ENCODE measurements at regions not wholly inside any gene's neighbourhood (a gene's known extent, or its start where the extent isn't known, plus 50 kb on each side); places are given as distances from the start of the nearest gene placed in this dataset.

GRCh38 chrX:5771441-5771840, 457.2 kb downstream of the NLGN4X start:
- DNase-seq (ENCODE audit: insufficient read length, low spot score), result no peak
- no peak for FAIRE-seq

GRCh38 chrX:5756616-5757015, 472.1 kb downstream of the NLGN4X start:
- no peak for DNase-seq (ENCODE audit: insufficient read length, low spot score)
- FAIRE-seq, result no peak
- no peak for TF ChIP-seq POLR2A (IDR thresholded peaks at IDR 0.05; ENCODE audit: low read depth, low read length)
- TF ChIP-seq POU2F2 (IDR thresholded peaks at IDR 0.05; ENCODE audit: low read depth, low read length), result no peak
- TF ChIP-seq PAX5 (IDR thresholded peaks at IDR 0.05; ENCODE audit: insufficient read depth, low read length, severe bottlenecking), result no peak
- TF ChIP-seq SPI1 (IDR thresholded peaks at IDR 0.05; ENCODE audit: low read depth, low read length), result no peak
- no peak for TF ChIP-seq POLR2AphosphoS5 (IDR thresholded peaks at IDR 0.05; ENCODE audit: low read depth, low read length)
- TF ChIP-seq TAF1 (IDR thresholded peaks at IDR 0.05; ENCODE audit: low read depth, low read length), result no peak

More at GRCh38 chrX:5771441-5771840, 457.2 kb downstream of the NLGN4X start:
- TF ChIP-seq POLR2AphosphoS5 (IDR thresholded peaks at IDR 0.05; ENCODE audit: low read depth, low read length) (no peak), POLR2A (IDR thresholded peaks at IDR 0.05; ENCODE audit: low read depth, low read length) (no peak), PAX5 (IDR thresholded peaks at IDR 0.05; ENCODE audit: insufficient read depth, low read length, severe bottlenecking) (no peak), POU2F2 (IDR thresholded peaks at IDR 0.05; ENCODE audit: low read depth, low read length) (no peak), SPI1 (IDR thresholded peaks at IDR 0.05; ENCODE audit: low read depth, low read length) (no peak), TAF1 (IDR thresholded peaks at IDR 0.05; ENCODE audit: low read depth, low read length) (no peak)

- DNase-seq (ENCODE audit: insufficient read length, low spot score), result no peak
- TF ChIP-seq PAX5 (IDR thresholded peaks at IDR 0.05; ENCODE audit: insufficient read depth, low read length, severe bottlenecking), result no peak
- no peak for TF ChIP-seq POLR2A (IDR thresholded peaks at IDR 0.05; ENCODE audit: low read depth, low read length)
- TF ChIP-seq TAF1 (IDR thresholded peaks at IDR 0.05; ENCODE audit: low read depth, low read length), result no peak
- TF ChIP-seq POLR2AphosphoS5 (IDR thresholded peaks at IDR 0.05; ENCODE audit: low read depth, low read length), result no peak
- no peak for TF ChIP-seq SPI1 (IDR thresholded peaks at IDR 0.05; ENCODE audit: low read depth, low read length)
- TF ChIP-seq POU2F2 (IDR thresholded peaks at IDR 0.05; ENCODE audit: low read depth, low read length), result no peak
- no peak for FAIRE-seq
These were observed 475.4 kb downstream of the NLGN4X start for GRCh38 chrX:5753291-5753690.

- no peak for DNase-seq (ENCODE audit: insufficient read length, low spot score)
- FAIRE-seq, result no peak
- TF ChIP-seq POLR2A (IDR thresholded peaks at IDR 0.05; ENCODE audit: low read depth, low read length) (no peak), PAX5 (IDR thresholded peaks at IDR 0.05; ENCODE audit: insufficient read depth, low read length, severe bottlenecking) (no peak), POU2F2 (IDR thresholded peaks at IDR 0.05; ENCODE audit: low read depth, low read length) (no peak), SPI1 (IDR thresholded peaks at IDR 0.05; ENCODE audit: low read depth, low read length) (no peak), POLR2AphosphoS5 (IDR thresholded peaks at IDR 0.05; ENCODE audit: low read depth, low read length) (no peak), TAF1 (IDR thresholded peaks at IDR 0.05; ENCODE audit: low read depth, low read length) (no peak)
These were observed 475.8 kb downstream of the NLGN4X start for GRCh38 chrX:5752831-5753230.

- TF ChIP-seq SPI1 (IDR thresholded peaks at IDR 0.05; ENCODE audit: low read depth, low read length) (no peak), POLR2AphosphoS5 (IDR thresholded peaks at IDR 0.05; ENCODE audit: low read depth, low read length) (no peak), TAF1 (IDR thresholded peaks at IDR 0.05; ENCODE audit: low read depth, low read length) (no peak), POLR2A (IDR thresholded peaks at IDR 0.05; ENCODE audit: low read depth, low read length) (no peak)
- FAIRE-seq (no peak), DNase-seq (ENCODE audit: insufficient read length, low spot score) (no peak)
These were observed 480.0 kb downstream of the NLGN4X start for GRCh38 chrX:5748586-5749150.

- no peak for DNase-seq (ENCODE audit: insufficient read length, low spot score)
- TF ChIP-seq TAF1 (IDR thresholded peaks at IDR 0.05; ENCODE audit: low read depth, low read length) (no peak), SPI1 (IDR thresholded peaks at IDR 0.05; ENCODE audit: low read depth, low read length) (no peak), POU2F2 (IDR thresholded peaks at IDR 0.05; ENCODE audit: low read depth, low read length) (no peak), POLR2AphosphoS5 (IDR thresholded peaks at IDR 0.05; ENCODE audit: low read depth, low read length) (no peak), PAX5 (IDR thresholded peaks at IDR 0.05; ENCODE audit: insufficient read depth, low read length, severe bottlenecking) (no peak), POLR2A (IDR thresholded peaks at IDR 0.05; ENCODE audit: low read depth, low read length) (no peak)
- FAIRE-seq, result no peak
These were observed 482.4 kb downstream of the NLGN4X start for GRCh38 chrX:5746231-5746630.

- no peak for DNase-seq (ENCODE audit: insufficient read length, low spot score)
- no peak for FAIRE-seq
- TF ChIP-seq TAF1 (IDR thresholded peaks at IDR 0.05; ENCODE audit: low read depth, low read length) (no peak), POLR2A (IDR thresholded peaks at IDR 0.05; ENCODE audit: low read depth, low read length) (no peak), POLR2AphosphoS5 (IDR thresholded peaks at IDR 0.05; ENCODE audit: low read depth, low read length) (no peak), POU2F2 (IDR thresholded peaks at IDR 0.05; ENCODE audit: low read depth, low read length) (no peak), SPI1 (IDR thresholded peaks at IDR 0.05; ENCODE audit: low read depth, low read length) (no peak), PAX5 (IDR thresholded peaks at IDR 0.05; ENCODE audit: insufficient read depth, low read length, severe bottlenecking) (no peak)
These were observed 495.2 kb downstream of the NLGN4X start for GRCh38 chrX:5733501-5733900.

- DNase-seq (ENCODE audit: insufficient read length, low spot score) (no peak), FAIRE-seq (no peak)
- TF ChIP-seq POU2F2 (IDR thresholded peaks at IDR 0.05; ENCODE audit: low read depth, low read length), result no peak
- TF ChIP-seq POLR2AphosphoS5 (IDR thresholded peaks at IDR 0.05; ENCODE audit: low read depth, low read length), result no peak
- no peak for TF ChIP-seq POLR2A (IDR thresholded peaks at IDR 0.05; ENCODE audit: low read depth, low read length)
- TF ChIP-seq PAX5 (IDR thresholded peaks at IDR 0.05; ENCODE audit: insufficient read depth, low read length, severe bottlenecking), result no peak
- TF ChIP-seq SPI1 (IDR thresholded peaks at IDR 0.05; ENCODE audit: low read depth, low read length), result no peak
- TF ChIP-seq TAF1 (IDR thresholded peaks at IDR 0.05; ENCODE audit: low read depth, low read length), result no peak
These were observed 498.1 kb downstream of the NLGN4X start for GRCh38 chrX:5730556-5730955.

- TF ChIP-seq POU2F2 (IDR thresholded peaks at IDR 0.05; ENCODE audit: low read depth, low read length) (no peak), SPI1 (IDR thresholded peaks at IDR 0.05; ENCODE audit: low read depth, low read length) (peak; percentile 16; the same call in 1 of the 2 replicates)
- FAIRE-seq (no peak), DNase-seq (ENCODE audit: insufficient read length, low spot score) (no peak)
These were observed 502.4 kb downstream of the NLGN4X start for GRCh38 chrX:5726224-5726623.

GRCh38 chrX:5724123-5724522, 504.5 kb downstream of the NLGN4X start:
- TF ChIP-seq POLR2A (IDR thresholded peaks at IDR 0.05; ENCODE audit: low read depth, low read length) (no peak), SPI1 (IDR thresholded peaks at IDR 0.05; ENCODE audit: low read depth, low read length) (no peak), TAF1 (IDR thresholded peaks at IDR 0.05; ENCODE audit: low read depth, low read length) (no peak), POLR2AphosphoS5 (IDR thresholded peaks at IDR 0.05; ENCODE audit: low read depth, low read length) (no peak), POU2F2 (IDR thresholded peaks at IDR 0.05; ENCODE audit: low read depth, low read length) (no peak), PAX5 (IDR thresholded peaks at IDR 0.05; ENCODE audit: insufficient read depth, low read length, severe bottlenecking) (no peak)

More at GRCh38 chrX:5724123-5724522, 504.5 kb downstream of the NLGN4X start:
- DNase-seq (ENCODE audit: insufficient read length, low spot score) (no peak), FAIRE-seq (no peak)

All from GM12891 (cell line).